ENCODE measurements at regions not wholly inside any gene's neighbourhood (a gene's known extent, or its start where the extent isn't known, plus 50 kb on each side); places are given as distances from the start of the nearest gene placed in this dataset.

DNA sequence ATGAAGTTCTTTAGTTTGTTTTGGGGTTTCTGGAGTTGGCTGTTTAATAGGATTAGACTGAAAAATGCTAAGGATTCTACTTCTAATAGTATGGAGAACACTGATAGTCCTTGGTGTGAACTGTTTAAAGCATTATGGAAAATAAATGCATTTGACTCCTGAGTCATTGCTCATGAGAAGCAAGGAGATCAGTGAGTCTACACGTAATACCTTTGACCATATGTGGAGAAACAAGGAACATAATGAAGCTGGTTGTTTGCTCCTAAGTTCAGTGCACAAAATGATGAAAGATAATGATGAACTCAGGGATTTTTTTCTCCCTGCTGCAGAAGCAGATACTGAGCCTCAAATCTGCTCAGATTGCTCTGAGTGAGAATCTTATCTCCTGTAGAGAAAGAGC, 158.9 kb upstream of the COL11A1 start (continued):
- TF ChIP-seq, protein P1, sequence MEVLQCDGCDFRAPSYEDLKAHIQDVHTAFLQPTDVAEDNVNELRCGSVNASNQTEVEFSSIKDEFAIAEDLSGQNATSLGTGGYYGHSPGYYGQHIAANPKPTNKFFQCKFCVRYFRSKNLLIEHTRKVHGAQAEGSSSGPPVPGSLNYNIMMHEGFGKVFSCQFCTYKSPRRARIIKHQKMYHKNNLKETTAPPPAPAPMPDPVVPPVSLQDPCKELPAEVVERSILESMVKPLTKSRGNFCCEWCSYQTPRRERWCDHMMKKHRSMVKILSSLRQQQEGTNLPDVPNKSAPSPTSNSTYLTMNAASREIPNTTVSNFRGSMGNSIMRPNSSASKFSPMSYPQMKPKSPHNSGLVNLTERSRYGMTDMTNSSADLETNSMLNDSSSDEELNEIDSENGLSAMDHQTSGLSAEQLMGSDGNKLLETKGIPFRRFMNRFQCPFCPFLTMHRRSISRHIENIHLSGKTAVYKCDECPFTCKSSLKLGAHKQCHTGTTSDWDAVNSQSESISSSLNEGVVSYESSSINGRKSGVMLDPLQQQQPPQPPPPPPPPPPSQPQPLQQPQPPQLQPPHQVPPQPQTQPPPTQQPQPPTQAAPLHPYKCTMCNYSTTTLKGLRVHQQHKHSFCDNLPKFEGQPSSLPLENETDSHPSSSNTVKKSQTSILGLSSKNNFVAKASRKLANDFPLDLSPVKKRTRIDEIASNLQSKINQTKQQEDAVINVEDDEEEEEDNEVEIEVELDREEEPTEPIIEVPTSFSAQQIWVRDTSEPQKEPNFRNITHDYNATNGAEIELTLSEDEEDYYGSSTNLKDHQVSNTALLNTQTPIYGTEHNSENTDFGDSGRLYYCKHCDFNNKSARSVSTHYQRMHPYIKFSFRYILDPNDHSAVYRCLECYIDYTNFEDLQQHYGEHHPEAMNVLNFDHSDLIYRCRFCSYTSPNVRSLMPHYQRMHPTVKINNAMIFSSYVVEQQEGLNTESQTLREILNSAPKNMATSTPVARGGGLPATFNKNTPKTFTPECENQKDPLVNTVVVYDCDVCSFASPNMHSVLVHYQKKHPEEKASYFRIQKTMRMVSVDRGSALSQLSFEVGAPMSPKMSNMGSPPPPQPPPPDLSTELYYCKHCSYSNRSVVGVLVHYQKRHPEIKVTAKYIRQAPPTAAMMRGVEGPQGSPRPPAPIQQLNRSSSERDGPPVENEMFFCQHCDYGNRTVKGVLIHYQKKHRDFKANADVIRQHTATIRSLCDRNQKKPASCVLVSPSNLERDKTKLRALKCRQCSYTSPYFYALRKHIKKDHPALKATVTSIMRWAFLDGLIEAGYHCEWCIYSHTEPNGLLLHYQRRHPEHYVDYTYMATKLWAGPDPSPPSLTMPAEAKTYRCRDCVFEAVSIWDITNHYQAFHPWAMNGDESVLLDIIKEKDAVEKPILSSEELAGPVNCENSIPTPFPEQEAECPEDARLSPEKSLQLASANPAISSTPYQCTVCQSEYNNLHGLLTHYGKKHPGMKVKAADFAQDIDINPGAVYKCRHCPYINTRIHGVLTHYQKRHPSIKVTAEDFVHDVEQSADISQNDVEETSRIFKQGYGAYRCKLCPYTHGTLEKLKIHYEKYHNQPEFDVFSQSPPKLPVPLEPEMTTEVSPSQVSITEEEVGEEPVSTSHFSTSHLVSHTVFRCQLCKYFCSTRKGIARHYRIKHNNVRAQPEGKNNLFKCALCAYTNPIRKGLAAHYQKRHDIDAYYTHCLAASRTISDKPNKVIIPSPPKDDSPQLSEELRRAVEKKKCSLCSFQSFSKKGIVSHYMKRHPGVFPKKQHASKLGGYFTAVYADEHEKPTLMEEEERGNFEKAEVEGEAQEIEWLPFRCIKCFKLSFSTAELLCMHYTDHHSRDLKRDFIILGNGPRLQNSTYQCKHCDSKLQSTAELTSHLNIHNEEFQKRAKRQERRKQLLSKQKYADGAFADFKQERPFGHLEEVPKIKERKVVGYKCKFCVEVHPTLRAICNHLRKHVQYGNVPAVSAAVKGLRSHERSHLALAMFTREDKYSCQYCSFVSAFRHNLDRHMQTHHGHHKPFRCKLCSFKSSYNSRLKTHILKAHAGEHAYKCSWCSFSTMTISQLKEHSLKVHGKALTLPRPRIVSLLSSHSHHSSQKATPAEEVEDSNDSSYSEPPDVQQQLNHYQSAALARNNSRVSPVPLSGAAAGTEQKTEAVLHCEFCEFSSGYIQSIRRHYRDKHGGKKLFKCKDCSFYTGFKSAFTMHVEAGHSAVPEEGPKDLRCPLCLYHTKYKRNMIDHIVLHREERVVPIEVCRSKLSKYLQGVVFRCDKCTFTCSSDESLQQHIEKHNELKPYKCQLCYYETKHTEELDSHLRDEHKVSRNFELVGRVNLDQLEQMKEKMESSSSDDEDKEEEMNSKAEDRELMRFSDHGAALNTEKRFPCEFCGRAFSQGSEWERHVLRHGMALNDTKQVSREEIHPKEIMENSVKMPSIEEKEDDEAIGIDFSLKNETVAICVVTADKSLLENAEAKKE (CRISPR knock-in tag; IDR thresholded peaks at IDR 0.05) = no peak

DNA sequence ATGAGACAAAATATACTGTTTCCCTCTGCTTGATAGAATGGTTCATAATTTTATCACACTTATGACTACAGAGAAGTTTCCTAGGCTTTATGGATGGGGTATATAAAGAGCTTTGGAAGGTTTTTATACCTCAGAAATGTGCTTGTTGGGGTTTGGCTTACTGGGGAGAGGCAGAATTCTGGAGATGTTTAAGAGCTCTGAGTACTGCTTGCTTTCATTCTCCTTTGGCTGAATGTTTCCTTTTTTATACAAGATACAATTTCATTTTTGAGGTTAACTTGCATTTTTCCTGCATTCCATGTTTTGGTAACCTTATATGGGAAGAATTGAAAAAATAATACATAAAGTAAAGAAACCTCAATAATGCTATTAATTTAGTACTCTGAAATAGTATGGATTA, 157.7 kb upstream of the COL11A1 start:
- Mint-ChIP-seq H3K27ac (no peak overlapping the region), H3K27me3 (ENCODE audit: insufficient read depth, low read depth, poor library complexity) (no peaks in the 10 kb centered on the region)
- no peak for DNase-seq (ENCODE audit: low spot score)
- no peak for TF ChIP-seq CTCF (conservative IDR thresholded peaks at IDR 0.05; ENCODE audit: low read depth in 2 of 2)
- TF ChIP-seq ZNF331 (CRISPR knock-in tag; IDR thresholded peaks at IDR 0.05; ENCODE audit: low read depth) = no peak
- TF ChIP-seq POLR2AphosphoS5 (IDR thresholded peaks at IDR 0.05; ENCODE audit: low read depth) = no peak
- TF ChIP-seq, protein P1 (CRISPR knock-in tag; IDR thresholded peaks at IDR 0.05) = no peak
- TF ChIP-seq ZNF114 (CRISPR knock-in tag; IDR thresholded peaks at IDR 0.05) = no peak
- no peak for TF ChIP-seq EZH2 (IDR thresholded peaks at IDR 0.05; ENCODE audit: low read depth, unreplicated experiment)
- no peak for TF ChIP-seq EZH2phosphoT487 (IDR thresholded peaks at IDR 0.05; ENCODE audit: unreplicated experiment)
- TF ChIP-seq STAT1 (IDR thresholded peaks at IDR 0.05; ENCODE audit: unreplicated experiment) = no peak

More for the DNA sequence above, 157.7 kb upstream of the COL11A1 start:
- Histone ChIP-seq H3K27me3 (ENCODE audit: insufficient read depth) (no peaks in the 10 kb centered on the region), H3K4me3 (no peak overlapping the region), H4K20me1 (replicated peaks; ENCODE audit: insufficient read depth) (no peaks in the 10 kb centered on the region), H2AFZ (no peak overlapping the region), H3K36me3 (ENCODE audit: insufficient read depth) (no peaks in the 10 kb centered on the region), H3K79me2 (replicated peaks; ENCODE audit: insufficient read depth) (no peaks in the 10 kb centered on the region), H3K4me1 (ENCODE audit: insufficient read depth) (no peaks in the 10 kb centered on the region), H3K27ac (ENCODE audit: low read depth) (no peak overlapping the region), H3F3A (replicated peaks; ENCODE audit: low read depth) (no peaks in the 10 kb centered on the region), H3K9me2 (ENCODE audit: insufficient read depth) (no peaks in the 10 kb centered on the region; the same call in 1 of the 2 replicates), H3K4me2 (no peak overlapping the region)
- Mint-ChIP-seq H3K4me3 (no peak overlapping the region), H3K36me3 (ENCODE audit: low read depth) (no peaks in the 10 kb centered on the region), H3K4me1 (peaks cover 4% of the 10 kb centered on the region; the same call in 1 of the 3 replicates), H3K9me3 (no peaks in the 10 kb centered on the region; the same call in 1 of the 3 replicates)
- ATAC-seq = no peak
